BJ (cell line): ENCODE measurements at regions not wholly inside any gene's neighbourhood (a gene's known extent, or its start where the extent isn't known, plus 50 kb on each side); places are given as distances from the start of the nearest gene placed in this dataset.

Experiments used
- CTCF ChIA-PET: fragments of 350-600 bp; formaldehyde crosslinking; extraction: SDS; loops from one replicate; lab custom pipeline; 2021; ENCODE audit warnings: antibody characterized with exemption, inconsistent platforms; lab: Yijun Ruan, JAX
- POLR2A ChIA-PET: fragments of 300-600 bp; sonication (Branson Sonifier 250); formaldehyde crosslinking; extraction: SDS; loops from one replicate; lab custom pipeline; 2021; ENCODE audit warnings: antibody characterized with exemption; lab: Charles Lee
- DNase-seq: peaks from one replicate; pipeline ENCODE4 v3.0.0-alpha.2; 2011; ENCODE audit warnings: low read depth
- H3K27me3 ChIP-seq: 2 replicates; pipeline ENCODE4 v1.6.0; 2011; ENCODE audit warnings: low read length; ENCODE audit not compliant: control insufficient read depth, insufficient read depth
- H3K36me3 ChIP-seq: 2 replicates; pipeline ENCODE4 v1.5.1; 2011; ENCODE audit warnings: low read length; ENCODE audit not compliant: control insufficient read depth, insufficient read depth
- H3K4me3 ChIP-seq: 2 replicates; pipeline ENCODE4 v1.5.1; 2011; ENCODE audit warnings: low read depth, mild to moderate bottlenecking, control low read depth, low read length
- CTCF ChIP-seq: IDR thresholded peaks from 2 replicates; pipeline ENCODE4 v1.5.1; 2011; ENCODE audit warnings: low read depth, mild to moderate bottlenecking, control low read depth, inconsistent platforms, low read length, moderate library complexity; ENCODE audit not compliant: insufficient read depth

- no peak for DNase-seq
- H3K4me3 ChIP-seq = no peak overlapping the region
- POLR2A ChIA-PET = no interaction called here
- no peaks in the 10 kb centered on the region for H3K36me3 ChIP-seq
- no peaks in the 10 kb centered on the region for H3K27me3 ChIP-seq
- CTCF ChIA-PET = interaction anchor here (1.0 to 1.6 kb wide), 2 partner anchors 34 to 36 kb away, joined by 3 to 4 read pairs; no protein-coding TSS in a partner anchor
- no peak for TF ChIP-seq CTCF
Observed at GRCh38 chr13:48804821-48805601, 151.3 kb downstream of the CYSLTR2 start.

GRCh38 chr13:48806522-48806921 lies 152.8 kb downstream of the CYSLTR2 start:
- ChIA-PET POLR2A (interaction anchor here (0.7 kb wide), 1 partner anchor 285 kb away, joined by 3 read pairs; no protein-coding TSS in a partner anchor), CTCF (no interaction called here)
- DNase-seq = no peak
- TF ChIP-seq CTCF = no peak
- H3K27me3 ChIP-seq = no peaks in the 10 kb centered on the region
- no peak overlapping the region for H3K4me3 ChIP-seq
- H3K36me3 ChIP-seq = no peaks in the 10 kb centered on the region

GRCh38 chr13:48808683-48809082 lies 155.0 kb downstream of the CYSLTR2 start:
- DNase-seq = no peak
- Histone ChIP-seq H3K27me3 (no peaks in the 10 kb centered on the region), H3K4me3 (no peak overlapping the region), H3K36me3 (no peaks in the 10 kb centered on the region)
- no peak for TF ChIP-seq CTCF
- POLR2A ChIA-PET = no interaction called here
- CTCF ChIA-PET = no interaction called here

GRCh38 chr13:48810013-48810412 lies 156.3 kb downstream of the CYSLTR2 start:
- TF ChIP-seq CTCF = no peak

GRCh38 chr13:48813518-48813917 lies 159.8 kb downstream of the CYSLTR2 start:
- H3K36me3 ChIP-seq = no peaks in the 10 kb centered on the region
- CTCF ChIA-PET = no interaction called here
- POLR2A ChIA-PET = no interaction called here
- DNase-seq = no peak
- no peak for TF ChIP-seq CTCF
- no peak overlapping the region for H3K4me3 ChIP-seq
- H3K27me3 ChIP-seq = no peaks in the 10 kb centered on the region

More at GRCh38 chr13:48810013-48810412, 156.3 kb downstream of the CYSLTR2 start:
- no peaks in the 10 kb centered on the region for H3K36me3 ChIP-seq
- H3K27me3 ChIP-seq = no peaks in the 10 kb centered on the region
- POLR2A ChIA-PET = no interaction called here
- H3K4me3 ChIP-seq = no peak overlapping the region
- CTCF ChIA-PET = no interaction called here
- no peak for DNase-seq
